ENCODE measurements at regions not wholly inside any gene's neighbourhood (a gene's known extent, or its start where the extent isn't known, plus 50 kb on each side); places are given as distances from the start of the nearest gene placed in this dataset.
A peak's percentile ranks its signal among the peaks of the same experiment; 100 is the strongest.

DNA sequence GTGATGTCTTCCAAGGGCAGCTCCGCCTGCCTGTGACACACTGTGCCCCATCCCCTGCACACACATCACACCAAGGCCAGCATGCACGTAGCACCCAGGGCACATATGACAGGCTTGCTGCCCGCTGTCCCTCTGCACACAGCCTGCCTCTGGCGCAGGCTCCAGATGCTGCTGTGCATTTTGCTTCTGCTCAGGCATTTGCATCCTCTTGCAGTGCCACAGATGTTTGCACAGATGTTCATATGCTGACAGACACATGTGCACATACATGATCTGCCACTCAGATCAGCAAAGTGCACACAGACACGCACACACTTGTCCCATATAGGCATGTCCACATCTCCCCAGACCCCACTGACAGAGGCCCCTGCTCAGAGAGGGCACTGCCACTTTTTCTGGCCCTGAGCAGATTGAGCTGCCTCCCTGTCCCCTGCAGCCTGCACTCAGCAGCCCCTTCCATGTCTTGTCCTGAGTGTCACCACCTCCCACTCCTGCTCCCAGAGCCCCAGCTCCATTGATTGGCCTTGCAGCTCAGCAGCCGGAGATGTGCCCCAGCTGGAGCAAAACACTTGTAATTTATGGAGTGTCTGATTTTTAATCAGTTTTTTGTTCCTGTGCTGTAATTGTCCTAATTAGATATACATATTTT is 115.1 kb upstream of the RPL38 start:
- DNase-seq (ENCODE audit: low spot score), result no peak

DNA sequence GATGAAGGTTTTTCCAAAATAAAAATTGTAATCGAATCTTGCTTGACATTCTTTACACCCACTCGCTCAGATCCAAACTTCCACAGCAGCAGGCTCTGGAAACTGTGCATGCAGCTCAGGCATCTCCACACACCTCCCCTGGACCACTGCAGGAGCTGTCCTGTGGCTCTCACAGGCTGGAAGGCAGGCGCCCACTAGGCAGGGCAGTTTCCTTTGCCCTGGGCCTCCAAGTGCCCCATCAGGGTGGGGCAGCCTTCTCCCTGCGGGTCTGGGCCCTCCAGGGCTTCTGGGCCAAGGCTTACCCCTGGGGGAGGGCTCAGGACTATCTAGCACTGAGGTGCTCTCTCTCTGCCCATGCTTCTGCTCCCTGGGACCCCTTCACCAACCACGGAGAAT is 114.5 kb upstream of the RPL38 start:
- no peak for DNase-seq (ENCODE audit: low spot score)

DNA sequence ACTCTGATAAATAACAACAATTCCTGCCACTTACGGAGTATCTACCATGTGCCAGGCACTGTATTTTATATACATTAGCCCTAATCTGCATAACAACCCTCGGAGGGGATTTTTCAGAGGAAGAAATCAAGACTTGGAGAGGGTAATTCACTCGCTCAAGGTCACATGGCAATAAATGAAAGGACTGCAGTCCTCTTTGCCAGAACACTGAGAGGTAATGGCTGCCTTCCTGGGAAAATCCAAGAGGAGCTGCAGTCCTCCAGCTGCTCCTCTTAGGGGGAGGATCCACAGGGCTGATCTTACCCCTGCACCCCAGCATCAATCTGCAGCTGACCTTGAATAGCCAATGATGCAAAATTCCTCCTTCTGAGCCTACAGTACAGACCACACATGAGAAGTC is 114.1 kb upstream of the RPL38 start:
- DNase-seq (ENCODE audit: low spot score), result no peak

DNA sequence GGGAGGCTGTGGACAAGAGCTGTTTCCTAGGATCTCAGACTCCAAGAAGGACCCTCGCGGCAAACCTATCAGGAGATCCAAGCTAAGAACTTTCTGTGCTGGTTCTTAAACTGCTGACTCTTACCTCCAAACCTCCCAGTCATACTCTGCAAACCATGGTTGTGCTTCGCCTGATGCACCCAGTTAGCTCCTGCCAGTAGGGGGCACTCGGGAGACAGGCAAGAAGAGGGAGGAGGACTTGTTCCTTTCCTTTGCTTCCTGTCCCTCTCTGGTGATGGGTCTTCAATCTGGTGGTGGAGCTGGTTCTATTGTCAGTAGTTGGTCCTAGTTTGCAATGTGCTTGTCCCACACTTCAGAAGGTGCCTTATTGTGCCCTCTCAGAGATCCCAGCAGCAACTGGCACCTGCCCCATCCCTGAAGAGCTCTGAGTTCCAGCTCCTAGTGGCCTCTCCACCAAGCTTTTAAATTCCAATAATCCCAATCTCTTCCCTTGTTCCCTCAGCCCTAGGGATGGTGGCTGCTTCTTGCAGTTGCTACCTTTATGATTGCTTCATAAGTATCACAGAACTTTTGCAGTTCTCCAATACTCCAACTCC is 113.5 kb upstream of the RPL38 start:
- DNase-seq (ENCODE audit: low spot score), result peak; percentile 49

DNA sequence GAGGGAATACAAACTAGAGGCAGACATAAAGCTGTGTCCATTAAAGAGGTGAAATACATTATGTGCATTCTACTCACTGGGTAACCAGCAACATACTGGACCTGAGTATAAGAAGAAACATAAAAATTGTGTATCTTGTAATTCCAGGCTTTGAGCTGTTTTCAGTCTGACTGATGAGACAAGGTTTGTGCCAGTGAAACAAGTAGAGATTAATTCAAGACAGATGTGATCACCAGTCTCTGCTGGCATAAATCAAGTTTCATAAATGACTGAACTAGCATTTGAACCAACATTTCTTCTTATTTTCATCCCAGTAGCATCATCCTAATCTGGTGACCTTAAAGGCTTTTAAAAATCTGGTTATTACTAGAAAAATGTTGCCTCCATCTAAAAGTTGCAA is 108.8 kb upstream of the RPL38 start:
- DNase-seq (ENCODE audit: low spot score), result no peak

DNA sequence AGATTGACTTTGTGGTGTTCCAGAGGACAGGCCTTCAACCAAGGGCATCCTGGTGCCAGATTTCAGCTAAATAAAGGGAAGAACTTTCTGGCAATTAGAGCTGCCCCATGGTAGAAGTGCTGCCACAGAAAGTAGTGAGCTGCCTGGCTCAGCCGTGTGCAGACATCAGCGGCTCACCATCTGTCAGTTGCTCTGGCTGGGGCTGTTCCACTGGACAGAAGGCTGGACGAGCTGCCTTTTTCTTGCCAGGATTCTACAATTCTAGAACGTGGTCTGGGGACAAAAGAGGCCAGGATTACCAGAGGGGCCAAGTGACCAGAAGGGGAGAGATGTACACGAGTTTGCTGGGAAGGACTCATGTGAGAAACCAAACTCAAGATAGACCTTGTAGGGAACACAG is 107.0 kb upstream of the RPL38 start:
- no peak for DNase-seq (ENCODE audit: low spot score)

DNA sequence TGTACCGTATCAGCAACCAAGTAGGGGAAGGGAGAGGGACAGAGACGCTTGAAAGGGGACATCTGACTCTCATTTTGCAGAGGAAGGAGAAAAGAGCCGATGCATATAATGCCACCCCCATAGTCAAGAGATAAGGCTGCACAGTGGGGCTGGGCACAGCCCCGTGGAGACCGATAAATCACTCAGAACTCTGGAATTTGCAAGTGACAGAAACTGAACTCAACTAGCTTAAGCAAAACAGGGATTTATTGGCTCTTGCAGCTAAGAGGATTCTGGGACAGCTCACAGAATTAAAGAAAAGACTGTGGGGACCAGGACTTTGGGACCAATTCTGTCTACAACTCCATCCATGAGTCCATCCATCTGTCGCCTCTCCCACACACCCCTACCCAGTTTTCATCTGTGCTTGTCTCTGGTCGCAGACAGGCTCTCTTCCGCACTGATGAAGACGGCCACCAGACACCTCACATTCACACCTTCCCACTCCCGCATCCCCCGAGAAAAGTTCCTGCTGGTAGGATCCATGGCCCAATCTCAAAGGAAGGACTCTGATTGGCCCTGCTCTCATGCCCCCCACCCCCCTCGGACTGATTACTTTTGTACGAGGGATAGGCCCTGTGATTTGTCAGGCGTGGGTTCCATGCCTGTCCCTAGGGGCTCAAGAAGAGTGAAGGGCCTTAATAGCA is 105.9 kb upstream of the RPL38 start:
- no peak for DNase-seq (ENCODE audit: low spot score)

DNA sequence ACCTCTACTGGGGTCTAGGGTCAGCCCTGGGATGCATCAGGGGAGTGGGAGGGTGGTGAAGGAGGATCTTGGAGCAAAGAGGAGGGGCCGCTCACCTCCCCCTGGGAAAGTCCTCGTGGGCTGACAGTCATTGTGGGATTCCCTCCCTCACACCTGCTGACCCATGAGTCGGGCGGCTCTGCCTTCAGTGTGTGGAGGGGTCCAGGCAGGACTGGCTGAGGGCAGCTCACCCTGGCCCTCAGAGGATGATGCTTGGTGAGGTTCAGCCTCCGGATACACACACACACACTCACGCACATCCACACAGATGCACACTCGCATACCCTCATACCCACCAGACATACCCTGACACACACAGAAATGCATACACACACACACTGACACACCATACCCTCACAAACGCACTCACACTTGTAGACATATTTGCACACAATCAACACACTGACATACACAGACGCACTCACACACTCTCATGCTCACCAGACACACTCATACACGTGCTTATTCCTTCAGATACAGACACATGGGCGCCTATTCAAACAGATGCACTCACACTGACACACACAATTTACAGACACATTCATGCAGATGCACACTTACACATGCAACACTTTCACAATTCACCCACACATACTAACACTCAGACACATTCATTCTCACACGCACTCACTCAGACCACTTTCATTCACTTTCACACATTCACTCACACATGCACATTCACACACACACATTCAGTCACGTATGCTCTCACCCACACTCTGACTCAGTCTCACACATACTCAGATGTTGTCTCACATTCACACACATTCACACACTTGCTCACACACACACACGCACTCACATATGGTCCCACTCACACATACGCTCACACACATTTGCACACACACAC is 105.1 kb upstream of the RPL38 start:
- no peak for DNase-seq (ENCODE audit: low spot score)

DNA sequence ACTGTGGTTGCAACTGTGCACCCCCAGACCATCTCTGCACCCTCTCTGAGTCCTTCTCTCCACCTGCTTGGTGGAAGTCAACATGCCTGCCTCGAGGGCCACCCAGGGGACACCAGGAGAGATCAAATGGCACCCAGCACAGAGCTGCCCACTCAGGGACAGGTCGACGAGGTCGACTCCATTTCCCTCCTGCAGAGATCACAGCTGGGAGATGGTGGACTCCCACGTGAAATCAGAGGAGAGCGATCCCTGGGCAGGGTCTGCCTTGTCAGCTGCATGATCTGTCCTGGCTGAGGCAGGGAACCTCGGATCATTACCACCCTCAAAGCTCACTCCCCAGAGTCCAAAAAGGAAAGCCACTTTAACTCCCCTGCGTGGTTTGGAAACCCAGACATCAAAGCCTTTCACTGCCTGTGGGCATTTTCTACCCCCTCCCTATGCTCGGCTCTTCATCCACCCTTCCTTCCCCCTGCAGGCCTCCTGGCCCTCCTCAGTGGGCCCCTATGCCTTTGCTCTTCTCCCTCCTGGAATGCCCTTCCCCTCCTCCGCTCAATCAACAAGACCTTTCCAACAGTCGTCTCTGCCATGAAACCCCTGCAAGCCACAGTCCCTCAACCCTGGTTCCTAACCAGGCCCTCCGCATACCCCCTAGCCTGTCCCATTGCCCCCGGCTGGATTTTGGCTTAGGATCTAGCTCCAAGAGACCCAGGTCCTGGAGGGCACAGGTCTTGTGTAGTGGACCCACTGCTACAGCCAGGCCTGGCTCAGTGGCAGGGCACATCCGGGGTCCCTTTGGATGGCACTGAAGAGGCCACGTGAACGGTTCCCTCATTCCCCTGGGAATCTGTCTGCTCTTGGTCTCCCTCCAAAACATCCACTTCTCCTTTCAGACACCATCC is 103.8 kb upstream of the RPL38 start:
- no peak for DNase-seq (ENCODE audit: low spot score)

DNA sequence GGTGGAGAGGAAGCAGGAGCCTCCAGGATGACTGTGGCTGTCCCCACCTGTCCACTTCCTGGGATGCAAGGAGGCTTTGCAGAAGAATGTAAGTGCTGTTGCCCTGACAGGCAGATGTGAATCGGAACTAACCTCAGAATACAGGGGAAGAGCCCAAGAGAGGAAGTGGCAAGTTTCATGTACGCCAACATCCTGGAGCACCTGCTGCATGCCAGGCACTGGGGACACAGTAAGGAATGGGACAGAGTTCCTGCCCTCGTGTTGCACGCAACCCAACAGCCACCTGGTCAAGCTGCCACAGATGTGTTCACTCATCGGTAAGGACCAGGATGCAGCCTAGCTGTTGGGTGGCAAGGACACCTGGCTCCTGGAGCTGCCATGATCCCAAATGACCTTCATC is 98.6 kb upstream of the RPL38 start:
- DNase-seq (ENCODE audit: low spot score), result no peak

DNA sequence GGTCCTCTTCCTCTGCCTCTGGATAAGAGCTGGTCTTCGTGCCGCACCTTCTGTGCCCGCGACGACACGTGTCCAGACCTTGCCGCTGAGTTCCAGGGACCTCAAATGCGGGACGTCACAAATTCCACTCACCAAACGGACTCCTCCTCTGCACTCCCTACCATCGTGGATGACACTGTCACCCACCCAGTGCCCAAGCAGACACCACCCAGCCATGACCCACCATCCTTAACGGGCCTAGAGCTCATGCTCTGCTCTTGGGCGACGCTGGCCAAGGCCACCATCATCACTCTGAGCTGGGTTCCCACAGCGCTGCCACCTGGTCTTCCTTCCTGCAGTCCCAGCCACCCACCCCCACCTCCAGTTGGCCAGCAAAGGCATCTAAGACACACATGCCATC is 96.4 kb upstream of the RPL38 start:
- DNase-seq (ENCODE audit: low spot score), result no peak

DNA sequence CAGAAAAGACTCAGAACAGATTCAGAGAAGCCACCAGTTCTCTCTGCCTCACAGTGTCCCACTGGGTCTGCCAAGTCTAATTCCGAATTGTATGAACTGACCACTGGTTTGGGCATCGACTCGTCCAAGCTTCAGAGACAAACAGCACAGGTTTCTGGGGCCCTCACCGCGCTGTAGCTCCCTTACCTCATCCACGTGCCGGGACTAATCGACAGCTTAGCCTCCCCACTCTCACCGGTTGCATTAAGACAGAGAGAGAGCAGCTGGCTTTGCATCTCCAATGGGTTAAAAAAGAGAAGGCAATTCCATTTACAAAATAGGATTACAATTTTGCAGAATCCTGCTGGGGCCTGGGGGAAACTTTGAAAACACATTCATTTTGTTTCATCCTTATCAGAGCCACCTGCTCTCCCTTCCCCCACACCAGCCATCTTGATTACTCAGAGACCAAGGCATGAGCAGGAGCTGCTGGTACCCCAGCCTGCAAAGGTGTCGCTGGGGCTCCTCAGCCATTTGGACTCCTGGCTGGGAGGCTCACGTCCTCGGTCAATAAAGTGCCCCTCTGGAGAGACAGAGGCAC is 95.3 kb upstream of the RPL38 start:
- DNase-seq (ENCODE audit: low spot score), result no peak

DNA sequence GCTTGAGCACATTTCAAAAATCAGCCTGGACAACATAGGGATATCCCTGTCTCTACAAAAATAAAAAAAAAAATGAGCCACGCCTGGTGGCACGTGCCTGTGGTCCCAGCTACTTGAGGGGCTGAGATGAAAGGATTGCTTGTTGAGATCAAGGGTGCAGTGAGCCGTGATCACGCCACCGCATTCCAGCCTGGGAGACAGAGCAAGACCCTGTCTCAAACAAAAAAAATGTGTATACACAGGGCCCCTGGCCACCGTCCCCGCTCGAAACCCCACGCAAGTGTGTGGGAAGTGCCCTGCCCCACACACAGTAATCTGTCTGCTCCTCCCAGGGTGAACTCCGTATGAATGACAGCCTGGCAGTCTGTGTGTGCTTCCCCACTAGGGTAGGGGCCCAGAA is 93.0 kb upstream of the RPL38 start:
- no peak for DNase-seq (ENCODE audit: low spot score)

DNA sequence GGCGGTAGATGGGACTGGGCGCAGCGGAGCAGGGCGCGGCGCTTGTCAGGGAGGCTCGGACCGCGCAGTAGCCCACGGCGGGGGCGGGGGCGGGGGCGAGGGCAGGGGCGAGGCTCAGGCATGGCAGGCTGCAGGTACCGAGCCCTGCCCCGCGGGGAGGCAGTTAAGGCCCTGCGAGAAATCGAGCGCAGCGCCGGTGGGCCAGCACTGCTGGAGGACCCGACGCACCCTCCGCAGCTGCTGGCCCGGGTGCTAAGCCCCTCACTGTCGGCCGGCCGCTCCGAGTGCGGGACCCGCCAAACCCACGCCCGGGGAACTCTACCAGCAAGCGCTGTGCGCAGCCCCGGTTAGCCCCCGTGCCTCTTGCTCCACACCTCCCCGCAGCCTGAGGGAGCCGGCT is 90.2 kb upstream of the RPL38 start:
- no peak for DNase-seq (ENCODE audit: low spot score)

DNA sequence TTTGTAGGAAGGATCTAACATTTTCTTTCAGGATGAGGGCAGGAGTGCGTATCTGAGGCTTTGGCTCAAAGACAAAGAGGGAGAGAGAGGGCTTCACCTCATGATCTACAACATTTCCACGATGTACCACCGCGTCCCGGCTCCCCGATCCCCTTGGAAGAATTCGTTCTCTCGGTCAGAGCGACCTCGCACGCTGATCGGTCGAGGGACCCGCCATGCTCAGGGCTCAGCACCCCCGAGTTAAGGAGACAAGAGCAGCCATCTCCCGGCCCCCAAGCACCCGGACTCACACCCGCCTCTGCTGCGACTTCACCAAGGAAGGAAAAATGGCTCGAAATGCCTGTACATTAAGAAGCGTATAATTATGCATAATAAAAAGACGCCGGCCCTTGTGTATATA is 89.5 kb upstream of the RPL38 start:
- no peak for DNase-seq (ENCODE audit: low spot score)

DNA sequence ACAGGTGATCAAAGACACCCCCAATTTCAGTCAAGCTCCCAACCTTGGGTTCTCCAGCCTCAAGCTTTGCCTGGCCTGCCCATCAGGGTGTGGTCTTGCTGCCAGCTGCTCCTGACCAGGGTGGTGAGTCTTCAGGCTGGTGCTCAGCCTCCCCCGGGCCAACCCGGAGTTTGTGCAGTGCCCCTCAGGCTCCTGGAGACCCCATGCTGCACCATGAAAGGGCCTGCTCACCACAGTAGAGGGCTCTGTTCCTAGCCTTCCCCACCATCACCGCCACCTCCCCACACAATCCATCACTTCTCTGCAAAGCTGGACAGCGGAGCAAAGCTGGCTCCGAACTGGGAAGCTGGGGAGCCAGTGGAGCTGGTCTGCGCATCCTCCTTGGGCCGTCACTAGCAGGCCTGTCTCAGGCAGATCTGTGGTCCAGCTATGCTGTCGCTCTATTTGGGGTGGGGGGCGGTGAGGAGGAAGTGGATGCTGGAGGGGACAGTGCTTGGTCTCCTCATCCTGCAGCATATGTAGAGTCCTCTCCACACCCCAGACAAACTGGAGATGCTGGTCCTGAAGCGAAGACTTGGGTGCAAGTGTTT is 88.5 kb upstream of the RPL38 start:
- no peak for DNase-seq (ENCODE audit: low spot score)

DNA sequence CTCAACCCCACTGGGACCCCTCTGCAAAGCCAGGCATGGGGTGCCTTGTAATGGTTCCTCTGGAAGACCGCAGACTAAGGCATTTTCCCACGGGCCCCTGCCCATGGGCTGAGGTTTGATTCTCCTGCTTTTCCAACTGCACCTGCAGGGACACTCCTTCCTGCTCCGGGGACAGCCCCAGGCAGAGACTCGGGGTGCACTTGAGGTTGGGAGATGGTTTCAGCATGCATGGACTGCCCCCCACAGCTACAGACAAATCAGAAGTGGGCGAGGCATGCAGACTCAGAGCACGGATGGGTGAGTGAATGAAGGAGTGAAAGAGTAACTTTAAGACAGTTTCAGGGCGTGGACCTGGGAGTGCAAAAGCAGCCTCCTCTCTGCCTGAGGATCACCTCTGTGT is 87.9 kb upstream of the RPL38 start:
- DNase-seq (ENCODE audit: low spot score), result no peak

DNA sequence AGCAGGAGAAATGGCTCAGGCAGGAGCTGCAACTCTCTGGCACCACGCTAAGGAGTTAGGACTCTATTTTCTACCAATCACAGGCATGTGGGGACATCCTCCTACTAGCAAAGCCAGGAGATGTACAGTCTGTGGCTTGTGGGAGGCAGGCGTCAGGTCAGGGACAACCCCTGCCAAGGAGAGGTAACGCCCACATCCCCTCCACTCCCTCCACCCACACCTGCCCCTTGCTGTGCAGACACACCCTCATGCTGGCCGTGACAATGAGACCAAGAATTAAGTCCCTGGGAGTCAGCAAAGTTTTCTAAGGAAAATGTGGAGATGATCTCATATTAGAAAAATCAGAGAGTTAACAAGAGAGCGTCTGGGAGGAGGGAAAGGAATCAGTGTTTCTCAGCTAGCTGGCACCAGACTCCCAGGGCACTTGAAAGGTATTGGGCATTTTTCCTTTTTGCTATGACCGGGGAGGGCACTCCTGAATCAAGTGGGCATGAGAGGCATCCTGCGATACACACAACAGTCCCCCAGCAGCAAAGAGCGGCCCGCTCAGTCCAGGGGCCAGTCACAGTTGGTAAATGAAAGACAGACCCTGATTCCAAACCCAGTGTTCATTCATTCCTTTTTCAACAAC is 87.3 kb upstream of the RPL38 start:
- no peak for DNase-seq (ENCODE audit: low spot score)

DNA sequence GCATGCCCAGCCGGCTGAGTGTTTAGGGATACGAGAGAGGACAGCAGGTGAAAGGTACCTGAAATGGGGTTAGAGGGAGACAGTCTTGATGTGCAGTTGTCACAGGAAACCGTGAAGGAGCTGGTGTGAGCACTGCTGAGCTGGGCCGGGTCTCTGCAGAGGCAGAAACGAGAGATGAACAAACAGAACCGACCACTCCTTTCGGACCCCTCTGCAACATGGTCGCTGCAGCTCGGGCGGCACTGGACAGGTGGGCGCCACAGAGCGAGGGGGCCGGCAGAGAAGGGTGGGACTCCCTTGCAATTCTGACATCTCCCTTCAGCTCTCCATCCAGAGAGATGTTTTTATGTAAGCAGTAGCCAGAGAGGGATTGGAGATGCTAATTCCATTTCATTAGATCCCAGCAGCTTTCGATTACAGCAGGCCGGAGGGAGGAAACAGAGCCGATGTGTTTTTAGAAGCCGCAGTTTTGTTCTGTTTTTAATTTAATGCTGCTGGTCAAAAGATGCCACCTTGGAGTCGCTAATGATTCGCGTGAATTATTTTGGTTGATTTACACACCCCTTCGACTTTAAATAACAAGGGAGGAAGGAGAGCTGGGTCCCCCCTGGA is 86.3 kb upstream of the RPL38 start:
- no peak for DNase-seq (ENCODE audit: low spot score)

DNA sequence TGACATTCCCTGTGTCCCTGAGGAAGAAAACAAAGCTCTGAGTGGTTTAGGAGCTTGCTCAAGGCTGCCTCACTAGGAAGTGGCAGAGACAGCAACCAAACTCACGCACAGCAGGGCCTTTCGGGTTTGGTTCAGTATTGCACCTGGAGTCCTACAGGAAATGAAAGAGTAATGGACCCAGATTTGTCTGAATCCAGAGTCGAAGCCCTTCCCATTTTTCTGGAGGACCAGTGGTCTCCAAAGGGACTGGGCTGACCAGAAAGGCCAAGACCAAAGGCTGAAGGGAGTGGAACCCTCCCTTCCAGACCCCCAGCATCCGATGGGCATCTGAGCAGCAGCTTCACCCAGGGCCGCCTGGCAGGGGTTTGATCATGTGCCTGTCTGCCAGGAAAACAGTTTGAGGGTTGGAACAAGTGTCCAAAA is 85.5 kb upstream of the RPL38 start:
- no peak for DNase-seq (ENCODE audit: low spot score)
